H1 (cell line): ENCODE measurements at regions not wholly inside any gene's neighbourhood (a gene's known extent, or its start where the extent isn't known, plus 50 kb on each side); places are given as distances from the start of the nearest gene placed in this dataset.

Experiments used
- CTCF ChIA-PET: fragments of 300-600 bp; sonication (Branson Sonifier 250); formaldehyde crosslinking; loops from one replicate; lab custom pipeline; 2021; ENCODE audit not compliant: partially characterized antibody; lab: Charles Lee
- POLR2A ChIA-PET: fragments of 300-600 bp; sonication (Branson Sonifier 250); formaldehyde crosslinking; loops from one replicate; lab custom pipeline; 2021; ENCODE audit warnings: inconsistent platforms; ENCODE audit not compliant: partially characterized antibody; lab: Charles Lee
- DNase-seq, 2 experiments: peaks; one replicate each; pipeline versions ENCODE4 v3.0.0 to v3.0.0-alpha.2; 2010 to 2022; ENCODE audit warnings: low spot score in 2 of 2, low read depth in 1 of 2, mixed read lengths in 1 of 2
- FAIRE-seq: peaks from 2 replicates; lab custom pipeline; 2011; peaks lifted over from hg19 to GRCh38; lab: Jason Lieb, UNC
- H2AFZ ChIP-seq: 2 replicates; pipeline ENCODE4 v1.8.1; 2012; ENCODE audit warnings: low read length, inconsistent platforms
- H2AK5ac ChIP-seq: 2 replicates; pipeline ENCODE4 v1.6.1; 2013; ENCODE audit warnings: low read depth, low read length
- H2BK120ac ChIP-seq: replicated peaks from 2 replicates; pipeline ENCODE3; 2013; ENCODE audit warnings: low read depth, low read length, inconsistent platforms
- H2BK12ac ChIP-seq: 2 replicates; pipeline ENCODE4 v1.6.1; 2013; ENCODE audit warnings: low read depth, low read length
- H2BK15ac ChIP-seq: 2 replicates; pipeline ENCODE4 v1.6.1; 2013; ENCODE audit warnings: low read length
- H2BK20ac ChIP-seq: 2 replicates; pipeline ENCODE4 v1.6.1; 2013; ENCODE audit warnings: low read length
- H2BK5ac ChIP-seq: 2 replicates; pipeline ENCODE4 v1.6.1; 2013; ENCODE audit warnings: low read depth, low read length
- H3K14ac ChIP-seq: 2 replicates; pipeline ENCODE4 v1.6.1; 2013; ENCODE audit warnings: inconsistent platforms; ENCODE audit not compliant: insufficient read length
- H3K18ac ChIP-seq: 2 replicates; pipeline ENCODE4 v1.6.1; 2013; ENCODE audit warnings: low read length; ENCODE audit errors: extremely low read depth
- H3K23ac ChIP-seq: 2 replicates; pipeline ENCODE4 v1.6.1; 2013; ENCODE audit warnings: inconsistent platforms; ENCODE audit not compliant: insufficient read length
- H3K23me2 ChIP-seq: 2 replicates; pipeline ENCODE4 v1.6.1; 2013; ENCODE audit warnings: low read depth, low read length
- H3K27ac ChIP-seq: 2 replicates; pipeline ENCODE4 v1.6.1; 2011; ENCODE audit warnings: low read depth, low read length, inconsistent platforms
- H3K27me3 ChIP-seq, 4 experiments: replicated peaks in 1 of 4; 1 replicate in 1 of 4; 2 replicates in 3 of 4; pipeline versions ENCODE4 v1.6.1 to v1.8.1; 2011 to 2013; ENCODE audit warnings: low read length in 3 of 4, mild to moderate bottlenecking in 3 of 4, inconsistent platforms in 2 of 4, mixed read lengths in 2 of 4, moderate library complexity in 1 of 4; ENCODE audit not compliant: control insufficient read depth in 3 of 4, insufficient read depth in 3 of 4; ENCODE audit errors: extremely low read depth in 1 of 4
- H3K36me3 ChIP-seq, 4 experiments: 2 replicates each; pipeline versions ENCODE4 v1.6.1 to v1.8.1; 2011 to 2013; ENCODE audit warnings: mild to moderate bottlenecking in 4 of 4, low read length in 3 of 4, moderate library complexity in 2 of 4, control low read depth in 1 of 4, inconsistent platforms in 1 of 4; ENCODE audit not compliant: insufficient read depth in 4 of 4, control insufficient read depth in 2 of 4
- H3K4ac ChIP-seq: replicated peaks from 2 replicates; pipeline ENCODE3; 2013; ENCODE audit warnings: low read length, low read depth, mixed read lengths, inconsistent platforms; ENCODE audit not compliant: insufficient read length
- H3K4me1 ChIP-seq, 4 experiments: replicated peaks in 1 of 4; 1 replicate in 1 of 4; 2 replicates in 3 of 4; pipeline versions ENCODE4 v1.6.1 to v1.8.1; 2011 to 2013; ENCODE audit warnings: low read length in 3 of 4, inconsistent platforms in 2 of 4, mixed read lengths in 1 of 4; ENCODE audit not compliant: insufficient read depth in 4 of 4, control insufficient read depth in 3 of 4
- H3K4me2 ChIP-seq, 2 experiments: 2 replicates each; pipeline versions ENCODE4 v1.6.1 to v1.8.1; 2011 to 2013; ENCODE audit warnings: low read depth in 2 of 2, low read length in 2 of 2, control low read depth in 1 of 2, inconsistent platforms in 1 of 2, mild to moderate bottlenecking in 1 of 2; ENCODE audit not compliant: insufficient read depth in 1 of 2
- H3K4me3 ChIP-seq, 4 experiments: fragments of 200-600, 300-600 bp in 1 of 4; sonication (generic), shearing (Covaris generic), sonication (Bioruptor Twin) in 1 of 4; 2 replicates each; pipeline versions ENCODE4 v1.5.1 to v1.8.1; 2011 to 2016; ENCODE audit warnings: low read length in 4 of 4, low read depth in 3 of 4, control low read depth in 2 of 4, inconsistent platforms in 2 of 4, mild to moderate bottlenecking in 2 of 4, mixed read lengths in 1 of 4, moderate library complexity in 1 of 4; ENCODE audit not compliant: insufficient read depth in 2 of 4; ENCODE audit errors: extremely low read depth in 1 of 4
- H3K56ac ChIP-seq: replicated peaks from 2 replicates; pipeline ENCODE3; 2013; ENCODE audit warnings: low read depth, mild to moderate bottlenecking, mixed read lengths, low read length, inconsistent platforms; ENCODE audit not compliant: insufficient read length
- H3K79me1 ChIP-seq: 2 replicates; pipeline ENCODE4 v1.6.1; 2013; ENCODE audit warnings: low read depth, low read length, control low read depth
- H3K79me2 ChIP-seq, 2 experiments: 2 replicates each; pipeline versions ENCODE4 v1.6.1 to v1.8.1; 2012 to 2013; ENCODE audit warnings: low read length in 2 of 2, mild to moderate bottlenecking in 2 of 2, inconsistent platforms in 1 of 2; ENCODE audit not compliant: insufficient read depth in 2 of 2, control insufficient read depth in 1 of 2
- H3K9ac ChIP-seq, 4 experiments: replicated peaks in 1 of 4; 1 replicate in 1 of 4; 2 replicates in 3 of 4; pipeline versions ENCODE4 v1.6.1 to v1.8.1; 2011 to 2013; ENCODE audit warnings: low read depth in 3 of 4, low read length in 3 of 4, control low read depth in 2 of 4, mild to moderate bottlenecking in 2 of 4, moderate library complexity in 2 of 4, inconsistent platforms in 1 of 4; ENCODE audit errors: extremely low read depth in 1 of 4
- H3K9me3 ChIP-seq, 2 experiments: 2 replicates each; pipeline versions ENCODE4 v1.6.1 to v1.8.1; 2012 to 2013; ENCODE audit warnings: mild to moderate bottlenecking in 2 of 2, moderate library complexity in 2 of 2, control low read depth in 1 of 2, inconsistent platforms in 1 of 2, low read depth in 1 of 2, low read length in 1 of 2, mixed read lengths in 1 of 2; ENCODE audit not compliant: insufficient read depth in 2 of 2
- H4K20me1 ChIP-seq, 2 experiments: replicated peaks in 1 of 2; 2 replicates each; pipeline versions ENCODE3 to v1.8.1; 2011 to 2013; ENCODE audit warnings: inconsistent platforms in 2 of 2, low read length in 2 of 2, mild to moderate bottlenecking in 1 of 2; ENCODE audit not compliant: insufficient read depth in 2 of 2, control insufficient read depth in 1 of 2
- H4K5ac ChIP-seq: 2 replicates; pipeline ENCODE4 v1.6.1; 2013; ENCODE audit warnings: low read length, low read depth, mixed read lengths, inconsistent platforms; ENCODE audit not compliant: insufficient read length
- H4K8ac ChIP-seq: 2 replicates; pipeline ENCODE4 v1.8.0; 2013; ENCODE audit warnings: mild to moderate bottlenecking, moderate library complexity, low read length, inconsistent platforms; ENCODE audit not compliant: insufficient read depth; ENCODE audit errors: extremely low read depth
- H4K91ac ChIP-seq: replicated peaks from 2 replicates; pipeline ENCODE3; 2013; ENCODE audit warnings: low read length, mixed read lengths, inconsistent platforms; ENCODE audit not compliant: insufficient read length
- RAD21 ChIP-seq, 2 experiments: IDR thresholded peaks in 1 of 2; conservative IDR thresholded peaks in 1 of 2; 2 replicates each; pipeline ENCODE4 v1.6.1; 2011; ENCODE audit warnings: low read depth in 2 of 2, low read length in 2 of 2, improper control_type of control experiment in 1 of 2, inconsistent platforms in 1 of 2, mild to moderate bottlenecking in 1 of 2, moderate library complexity in 1 of 2
- WGBS, 2 experiments: shearing (Covaris generic) in 1 of 2; methylation state at CpG; one replicate each; pipeline versions ENCODE4 v1.1.6 to v1.1.7; 2013 to 2015; ENCODE audit warnings: low lambda C conversion rate in 2 of 2, mixed read lengths in 2 of 2, inconsistent platforms in 1 of 2, low coverage in 1 of 2, missing lambda C conversion rate in 1 of 2; ENCODE audit not compliant: insufficient replicate concordance in 2 of 2, insufficient coverage in 1 of 2, insufficient read length in 1 of 2; ENCODE audit errors: extremely low coverage in 1 of 2, missing lambda C conversion rate in 1 of 2; 5-methylcytosine and 5-hydroxymethylcytosine counted together
- TF ChIP-seq, protein P1 (sequence below), 3 experiments: IDR thresholded peaks; 1 replicate in 2 of 3; 2 replicates in 1 of 3; pipeline versions ENCODE4 v1.5.1 to v1.6.1; 2011; ENCODE audit warnings: low read length in 3 of 3, mild to moderate bottlenecking in 3 of 3, inconsistent platforms in 2 of 3, low read depth in 1 of 3, moderate library complexity in 1 of 3; ENCODE audit not compliant: insufficient read depth in 1 of 3; ENCODE audit errors: control extremely low read depth in 1 of 3

DNA sequence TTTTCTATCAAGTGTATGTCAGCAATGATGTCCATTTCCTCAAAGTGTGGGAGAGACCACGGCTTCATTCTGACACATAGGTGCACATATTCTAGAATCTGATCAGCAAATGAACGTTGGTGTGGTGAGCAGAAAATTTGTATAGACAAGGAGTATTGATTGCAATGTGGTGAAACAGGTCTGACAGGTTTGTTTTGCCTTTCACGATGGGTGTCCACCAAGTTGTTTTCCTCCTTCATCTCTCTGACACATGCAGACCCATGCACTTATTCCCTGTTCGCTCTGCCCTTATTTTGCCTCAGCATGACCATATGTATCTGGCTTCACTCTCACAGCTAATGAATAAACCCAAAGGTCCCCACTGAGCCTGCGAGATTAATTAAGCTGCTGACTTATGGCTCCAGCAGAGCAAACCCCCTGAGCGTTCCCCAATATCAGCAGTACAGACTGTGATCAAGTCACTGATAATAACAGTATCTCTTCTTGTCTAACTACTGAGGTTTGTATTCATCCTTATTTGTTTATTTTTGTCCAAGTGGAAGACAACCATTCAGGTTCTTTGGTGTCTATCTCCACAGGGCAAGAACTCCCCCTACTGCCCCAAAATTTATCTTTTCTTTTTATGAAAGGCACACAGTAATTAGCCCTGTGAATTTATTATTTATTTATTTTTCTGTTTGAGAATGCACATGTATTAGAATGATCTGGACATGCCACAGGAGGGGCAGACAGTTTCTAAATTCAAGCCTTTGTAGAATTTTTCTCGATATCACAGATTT is 178.3 kb upstream of the HSFY2 start:
- Histone ChIP-seq H3K27me3 (no peaks in the 10 kb centered on the region), H3K36me3 (0 out of 8 replicates have a peak, but pooled peaks cover 0 to 2% (median 0%) of the 10 kb centered on the region in 4 experiments), H2BK15ac (no peak overlapping the region), H3K23me2 (no peaks in the 10 kb centered on the region), H2BK20ac (no peak overlapping the region), H4K8ac (no peak overlapping the region), H2BK5ac (no peak overlapping the region), H2BK12ac (no peak overlapping the region), H3K79me2 (0 out of 4 replicates have a peak, but pooled peaks cover 0 to 3% of the 10 kb centered on the region in 2 experiments), H2AK5ac (no peak overlapping the region), H3K9ac (no peak overlapping the region), H3K27ac (no peak overlapping the region), H3K4ac (no peak overlapping the region), H3K23ac (no peak overlapping the region), H4K91ac (no peak overlapping the region), H3K4me3 (no peak overlapping the region), H4K20me1 (no peaks in the 10 kb centered on the region), H3K14ac (no peak overlapping the region), H2AFZ (no peak overlapping the region), H3K18ac (no peak overlapping the region), H3K4me1 (peaks cover 0 to 5% (median 2%) of the 10 kb centered on the region in 4 experiments; a peak in 2 of 7 replicates), H4K5ac (no peak overlapping the region), H3K79me1 (no peaks in the 10 kb centered on the region), H3K56ac (no peak overlapping the region), H3K9me3 (no peaks in the 10 kb centered on the region), H3K4me2 (no peak overlapping the region; a peak in 1 of 4 replicates), H2BK120ac (no peak overlapping the region)
- POLR2A ChIA-PET: no interaction called here
- CTCF ChIA-PET: no interaction called here
- TF ChIP-seq, protein P1, sequence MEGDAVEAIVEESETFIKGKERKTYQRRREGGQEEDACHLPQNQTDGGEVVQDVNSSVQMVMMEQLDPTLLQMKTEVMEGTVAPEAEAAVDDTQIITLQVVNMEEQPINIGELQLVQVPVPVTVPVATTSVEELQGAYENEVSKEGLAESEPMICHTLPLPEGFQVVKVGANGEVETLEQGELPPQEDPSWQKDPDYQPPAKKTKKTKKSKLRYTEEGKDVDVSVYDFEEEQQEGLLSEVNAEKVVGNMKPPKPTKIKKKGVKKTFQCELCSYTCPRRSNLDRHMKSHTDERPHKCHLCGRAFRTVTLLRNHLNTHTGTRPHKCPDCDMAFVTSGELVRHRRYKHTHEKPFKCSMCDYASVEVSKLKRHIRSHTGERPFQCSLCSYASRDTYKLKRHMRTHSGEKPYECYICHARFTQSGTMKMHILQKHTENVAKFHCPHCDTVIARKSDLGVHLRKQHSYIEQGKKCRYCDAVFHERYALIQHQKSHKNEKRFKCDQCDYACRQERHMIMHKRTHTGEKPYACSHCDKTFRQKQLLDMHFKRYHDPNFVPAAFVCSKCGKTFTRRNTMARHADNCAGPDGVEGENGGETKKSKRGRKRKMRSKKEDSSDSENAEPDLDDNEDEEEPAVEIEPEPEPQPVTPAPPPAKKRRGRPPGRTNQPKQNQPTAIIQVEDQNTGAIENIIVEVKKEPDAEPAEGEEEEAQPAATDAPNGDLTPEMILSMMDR (IDR thresholded peaks at IDR 0.05; ENCODE audit: control extremely low read depth in 1 of 3, insufficient read depth in 1 of 3, low read depth in 1 of 3, low read length in 3 of 3): no peak
- TF ChIP-seq RAD21 (IDR thresholded peaks at IDR 0.05 in 1 of 2, conservative IDR thresholded peaks at IDR 0.05 in 1 of 2; ENCODE audit: low read depth in 2 of 2, low read length in 2 of 2): 0 out of 4 replicates have a peak, but pooled peaks of 1 of the 2 experiments have one; percentile 13
- no peak for DNase-seq
- peak; percentile 66 for FAIRE-seq
- WGBS, 2 experiments: 77% methylated on average over 7 of the region's 7 CpGs; no CpG with 5 or more reads in 1 of the 2 experiments
